Fibroblast of lung (primary cell): ENCODE measurements at regions not wholly inside any gene's neighbourhood (a gene's known extent, or its start where the extent isn't known, plus 50 kb on each side); places are given as distances from the start of the nearest gene placed in this dataset.

Experiments used
- DNase-seq, 2 donors: peaks; one replicate each; pipeline versions ENCODE4 v3.0.0 to v3.0.0-alpha.2; 2010; ENCODE audit warnings: low read depth in 2 of 2
- H2AFZ ChIP-seq: 2 replicates; pipeline ENCODE4 v1.5.1; 2012; ENCODE audit warnings: low read length, control low read depth, inconsistent platforms
- H3K27ac ChIP-seq: 2 replicates; pipeline ENCODE4 v1.5.1; 2011; ENCODE audit warnings: low read length, control low read depth; ENCODE audit not compliant: insufficient read depth
- H3K27me3 ChIP-seq: 2 replicates; pipeline ENCODE4 v1.5.1; 2011; ENCODE audit warnings: mild to moderate bottlenecking, low read length; ENCODE audit not compliant: control insufficient read depth, insufficient read depth
- H3K36me3 ChIP-seq: 2 replicates; pipeline ENCODE4 v1.5.1; 2011; ENCODE audit warnings: low read length; ENCODE audit not compliant: control insufficient read depth, insufficient read depth
- H3K4me1 ChIP-seq: 2 replicates; pipeline ENCODE4 v1.5.1; 2011; ENCODE audit warnings: low read length; ENCODE audit not compliant: control insufficient read depth, insufficient read depth; ENCODE audit errors: extremely low read depth
- H3K4me2 ChIP-seq: 2 replicates; pipeline ENCODE4 v1.5.1; 2011; ENCODE audit warnings: low read length, control low read depth; ENCODE audit not compliant: insufficient read depth; ENCODE audit errors: extremely low read depth
- H3K4me3 ChIP-seq, 4 experiments: fragments of 200-600 bp in 1 of 4; sonication (generic) in 1 of 4; replicated peaks in 1 of 4; 2 replicates each; pipeline ENCODE4 v1.5.1; 2011 to 2016; ENCODE audit warnings: low read length in 4 of 4, low read depth in 3 of 4, mild to moderate bottlenecking in 3 of 4, control low read depth in 2 of 4, inconsistent platforms in 1 of 4, mixed read lengths in 1 of 4; ENCODE audit not compliant: insufficient read depth in 1 of 4; ENCODE audit errors: control extremely low read depth in 1 of 4
- H3K79me2 ChIP-seq: 2 replicates; pipeline ENCODE4 v1.5.1; 2012; ENCODE audit warnings: mild to moderate bottlenecking, low read length, inconsistent platforms; ENCODE audit not compliant: control insufficient read depth, insufficient read depth
- H3K9ac ChIP-seq: 2 replicates; pipeline ENCODE4 v1.5.1; 2011; ENCODE audit warnings: mild to moderate bottlenecking, low read length, control low read depth; ENCODE audit not compliant: insufficient read depth
- H3K9me3 ChIP-seq: 2 replicates; pipeline ENCODE4 v1.5.1; 2012; ENCODE audit warnings: low read depth, low read length; ENCODE audit not compliant: control insufficient read depth, insufficient read depth
- H4K20me1 ChIP-seq: 2 replicates; pipeline ENCODE4 v1.5.1; 2011; ENCODE audit warnings: low read length; ENCODE audit not compliant: control insufficient read depth, insufficient read depth; ENCODE audit errors: extremely low read depth
- CTCF ChIP-seq, 2 donors: IDR thresholded peaks in 1 of 2; conservative IDR thresholded peaks in 1 of 2; 1 replicate in 1 of 2; 2 replicates in 1 of 2; pipeline ENCODE4 v1.5.1; 2011 to 2012; ENCODE audit warnings: low read length in 2 of 2, control low read depth in 1 of 2, inconsistent platforms in 1 of 2, low read depth in 1 of 2, mild to moderate bottlenecking in 1 of 2
- EZH2 ChIP-seq: IDR thresholded peaks from 2 replicates; pipeline ENCODE4 v1.5.1; 2012; ENCODE audit warnings: low read length, control low read depth, mild to moderate bottlenecking; ENCODE audit errors: missing control alignments

- DNase-seq = no peak
Measured at GRCh38 chr2:66724241-66724640, 289.3 kb downstream of the MEIS1 start.

GRCh38 chr2:66729416-66730330, 294.7 kb downstream of the MEIS1 start:
- Histone ChIP-seq H3K9me3 (no peaks in the 10 kb centered on the region), H4K20me1 (no peaks in the 10 kb centered on the region), H3K4me3 (no peak overlapping the region), H2AFZ (no peak overlapping the region), H3K36me3 (no peaks in the 10 kb centered on the region), H3K9ac (no peak overlapping the region), H3K79me2 (no peaks in the 10 kb centered on the region), H3K27me3 (no peaks in the 10 kb centered on the region), H3K27ac (no peak overlapping the region), H3K4me1 (no peaks in the 10 kb centered on the region), H3K4me2 (no peak overlapping the region)
- peak; percentile 22 to 33 for DNase-seq
- TF ChIP-seq CTCF (conservative IDR thresholded peaks at IDR 0.05 in 1 of 2, IDR thresholded peaks at IDR 0.05 in 1 of 2; ENCODE audit: low read depth in 1 of 2, low read length in 2 of 2) = no peak

More at GRCh38 chr2:66724241-66724640, 289.3 kb downstream of the MEIS1 start:
- Histone ChIP-seq H3K79me2 (no peaks in the 10 kb centered on the region), H3K36me3 (no peaks in the 10 kb centered on the region), H3K4me1 (no peaks in the 10 kb centered on the region), H3K27ac (no peak overlapping the region), H3K9ac (no peak overlapping the region), H2AFZ (peak overlapping the region; percentile 19), H3K4me2 (no peak overlapping the region), H3K9me3 (no peaks in the 10 kb centered on the region), H3K4me3 (no peak overlapping the region), H3K27me3 (no peaks in the 10 kb centered on the region), H4K20me1 (no peaks in the 10 kb centered on the region)
- no peak for TF ChIP-seq CTCF (conservative IDR thresholded peaks at IDR 0.05 in 1 of 2, IDR thresholded peaks at IDR 0.05 in 1 of 2; ENCODE audit: low read depth in 1 of 2, low read length in 2 of 2)
- TF ChIP-seq EZH2 = no peak

- no peak for DNase-seq
- no peak overlapping the region for H3K9ac ChIP-seq
- no peaks in the 10 kb centered on the region for H3K36me3 ChIP-seq
- H3K27me3 ChIP-seq = no peaks in the 10 kb centered on the region
- H3K27ac ChIP-seq = no peak overlapping the region
- H4K20me1 ChIP-seq = no peaks in the 10 kb centered on the region
- no peak overlapping the region for H3K4me3 ChIP-seq
- H3K4me1 ChIP-seq = no peaks in the 10 kb centered on the region
- no peak overlapping the region for H3K4me2 ChIP-seq
- H2AFZ ChIP-seq = no peak overlapping the region
- no peaks in the 10 kb centered on the region for H3K9me3 ChIP-seq
- no peak for TF ChIP-seq EZH2
- no peaks in the 10 kb centered on the region for H3K79me2 ChIP-seq
Measured at GRCh38 chr2:66730441-66730840, 295.5 kb downstream of the MEIS1 start.
